HCT116 (cell line): ENCODE measurements at regions not wholly inside any gene's neighbourhood (a gene's known extent, or its start where the extent isn't known, plus 50 kb on each side); places are given as distances from the start of the nearest gene placed in this dataset.

Experiments
- ATAC-seq: fragments of 200-7000 bp; cut with Tn5 transposase; 2 replicates; pipeline ENCODE4 v1.9.1; 2020; ENCODE audit warnings: mild to moderate bottlenecking, moderate library complexity
- BruUV-seq: library from RNA; stranded (reverse); fragments of 400-500 nt; replicated peaks from 2 replicates; lab custom pipeline; 2021; lab: Mats Ljungman, UMichigan
- CTCF ChIA-PET: fragments of 300-600 bp; sonication (Branson Sonifier 250); formaldehyde crosslinking; loops from one replicate; lab custom pipeline; 2021; ENCODE audit warnings: antibody characterized with exemption; lab: Charles Lee
- POLR2A ChIA-PET: fragments of 300-600, 350-600 bp; sonication (Branson Sonifier 250); formaldehyde crosslinking; loops from one replicate; lab custom pipeline; 2021; ENCODE audit warnings: antibody characterized with exemption; lab: Charles Lee
- RAD21 ChIA-PET, 2 experiments: fragments of 300-600 bp; sonication (Branson Sonifier 250); formaldehyde crosslinking; loops; one replicate each; lab custom pipeline; 2023; ENCODE audit warnings: low total read pairs in 2 of 2; ENCODE audit not compliant: uncharacterized antibody in 2 of 2, unreplicated experiment in 2 of 2, low non-redundant PET in 1 of 2; lab: Charles Lee
- DNase-seq: peaks from one replicate; pipeline ENCODE4 v3.0.0-alpha.2; 2010; ENCODE audit warnings: low read depth, low spot score
- H2AFZ ChIP-seq: fragments of 200-600 bp; shearing (Covaris generic), sonication (generic); 2 replicates; pipeline ENCODE4 v1.6.1; 2017; ENCODE audit warnings: low read depth, mixed run types, mixed read lengths, antibody characterized with exemption, low read length; ENCODE audit not compliant: poor library complexity, severe bottlenecking
- H3K27ac ChIP-seq: 2 replicates; pipeline ENCODE4 v1.5.1; 2012; ENCODE audit warnings: low read depth, low read length
- H3K27me3 ChIP-seq: fragments of 200-600 bp; sonication (generic); 2 replicates; pipeline ENCODE4 v1.6.1; 2016; ENCODE audit warnings: mixed run types, low read length, mixed read lengths; ENCODE audit not compliant: insufficient read depth
- H3K36me3 ChIP-seq, 2 experiments: fragments of 200-500 bp in 1 of 2; fragments of 200-600 bp in 1 of 2; sonication (Bioruptor generic) in 1 of 2; sonication (generic) in 1 of 2; 2 replicates each; pipeline versions ENCODE4 v1.5.1 to v1.6.1; 2014 to 2016; ENCODE audit warnings: low read length in 2 of 2, inconsistent platforms in 1 of 2, mixed read lengths in 1 of 2, mixed run types in 1 of 2; ENCODE audit not compliant: insufficient read depth in 2 of 2, control insufficient read depth in 1 of 2
- H3K4me1 ChIP-seq, 2 experiments: fragments of 200-600 bp in 1 of 2; sonication (generic) in 1 of 2; 2 replicates each; pipeline versions ENCODE4 v1.5.1 to v1.6.1; 2012 to 2017; ENCODE audit warnings: low read length in 2 of 2, inconsistent platforms in 1 of 2, mild to moderate bottlenecking in 1 of 2, mixed read lengths in 1 of 2, mixed run types in 1 of 2, moderate library complexity in 1 of 2; ENCODE audit not compliant: insufficient read depth in 2 of 2, control insufficient read depth in 1 of 2
- H3K4me2 ChIP-seq: fragments of 200-600 bp; sonication (generic); 2 replicates; pipeline ENCODE4 v1.6.1; 2017; ENCODE audit warnings: mixed run types, low read length, mixed read lengths
- H3K4me3 ChIP-seq, 2 experiments: fragments of 200-600 bp in 1 of 2; sonication (generic) in 1 of 2; replicated peaks in 1 of 2; 2 replicates each; pipeline ENCODE4 v1.5.1; 2011 to 2016; ENCODE audit warnings: low read length in 2 of 2, control low read depth in 1 of 2, low read depth in 1 of 2, mild to moderate bottlenecking in 1 of 2, mixed read lengths in 1 of 2, mixed run types in 1 of 2
- H3K79me2 ChIP-seq: fragments of 200-600 bp; sonication (generic); 2 replicates; pipeline ENCODE4 v1.6.1; 2017; ENCODE audit warnings: mild to moderate bottlenecking, mixed run types, low read length, moderate library complexity, mixed read lengths; ENCODE audit not compliant: insufficient read depth
- H3K9ac ChIP-seq: fragments of 200-600 bp; sonication (generic); 2 replicates; pipeline ENCODE4 v1.6.1; 2016; ENCODE audit warnings: low read length, mixed read lengths
- H3K9me2 ChIP-seq: fragments of 200-600 bp; sonication (generic), shearing (Covaris generic); 2 replicates; pipeline ENCODE4 v1.6.1; 2017; ENCODE audit warnings: mixed run types, mild to moderate bottlenecking, moderate library complexity; ENCODE audit not compliant: insufficient read depth
- H3K9me3 ChIP-seq, 2 experiments: fragments of 200-500 bp in 1 of 2; fragments of 200-600 bp in 1 of 2; sonication (Bioruptor generic) in 1 of 2; sonication (generic) in 1 of 2; 2 replicates each; pipeline ENCODE4 v1.6.1; 2014 to 2017; ENCODE audit warnings: low read length in 2 of 2, mixed read lengths in 2 of 2, inconsistent platforms in 1 of 2, low read depth in 1 of 2, mild to moderate bottlenecking in 1 of 2, mixed run types in 1 of 2, moderate library complexity in 1 of 2; ENCODE audit not compliant: control insufficient read depth in 1 of 2, insufficient read depth in 1 of 2
- H4K20me1 ChIP-seq: fragments of 200-600 bp; sonication (generic), shearing (Covaris generic); 2 replicates; pipeline ENCODE4 v1.6.1; 2017; ENCODE audit warnings: mixed run types, mild to moderate bottlenecking, moderate library complexity; ENCODE audit not compliant: insufficient read depth
- CEBPB ChIP-seq: IDR thresholded peaks from 2 replicates; pipeline ENCODE4 v1.6.1; 2012; ENCODE audit warnings: low read depth
- CTCF ChIP-seq, 3 experiments: fragments of 200-600 bp in 1 of 3; sonication (generic) in 1 of 3; IDR thresholded peaks in 2 of 3; conservative IDR thresholded peaks in 1 of 3; 2 replicates each; pipeline ENCODE4 v1.5.1; 2012 to 2017; ENCODE audit warnings: low read depth in 2 of 3, low read length in 2 of 3, antibody characterized with exemption in 1 of 3, borderline replicate concordance in 1 of 3, control low read depth in 1 of 3, mild to moderate bottlenecking in 1 of 3, mixed read lengths in 1 of 3, mixed run types in 1 of 3, moderate library complexity in 1 of 3; ENCODE audit not compliant: insufficient read depth in 1 of 3
- EGR1 ChIP-seq: IDR thresholded peaks from 2 replicates; pipeline ENCODE4 v1.6.1; 2012; ENCODE audit warnings: low read depth
- EZH2 ChIP-seq: fragments of 200-600 bp; sonication (generic); IDR thresholded peaks from 2 replicates; pipeline ENCODE4 v1.6.1; 2017; ENCODE audit warnings: antibody characterized with exemption, mixed run types
- EZH2phosphoT487 ChIP-seq: fragments of 200-600 bp; IDR thresholded peaks from 2 replicates; pipeline ENCODE4 v1.6.1; 2018; ENCODE audit warnings: antibody characterized with exemption, borderline replicate concordance
- FOSL1 ChIP-seq: IDR thresholded peaks from 2 replicates; pipeline ENCODE4 v1.6.1; 2012; ENCODE audit warnings: low read depth
- JUND ChIP-seq: IDR thresholded peaks from 2 replicates; pipeline ENCODE4 v1.6.1; 2012
- REST ChIP-seq: IDR thresholded peaks from 2 replicates; pipeline ENCODE4 v1.6.1; 2012; ENCODE audit warnings: low read depth
- SRF ChIP-seq: IDR thresholded peaks from 2 replicates; pipeline ENCODE4 v1.6.1; 2012; ENCODE audit warnings: low read depth
- YY1 ChIP-seq: IDR thresholded peaks from 2 replicates; pipeline ENCODE4 v1.6.1; 2011; ENCODE audit warnings: low read length, low read depth, moderate library complexity, mild to moderate bottlenecking; ENCODE audit not compliant: insufficient replicate concordance; ENCODE audit errors: extremely low read depth
- ZNF274 ChIP-seq: fragments of 200-500 bp; sonication (Bioruptor generic); IDR thresholded peaks from 2 replicates; pipeline ENCODE4 v1.6.1; 2014; ENCODE audit warnings: mild to moderate bottlenecking, low read depth, low read length, inconsistent platforms
- intact Hi-C: fragments of 100-400 bp; cut with micrococcal nuclease; formaldehyde crosslinking; loops from 2 replicates; pipeline ENCODE4 v1.10.0; 2022

GRCh38 chr7:98483276-98483963, 82.5 kb upstream of the BAIAP2L1 start:
- CTCF ChIA-PET, result no interaction called here
- DNase-seq (no peak), ATAC-seq (no peak)
- H3K4me1 ChIP-seq, result no peaks in the 10 kb centered on the region
- H3K36me3 ChIP-seq, result no peaks in the 10 kb centered on the region
- H2AFZ ChIP-seq, result no peak overlapping the region
- H3K4me2 ChIP-seq, result no peak overlapping the region
- H3K9ac ChIP-seq, result no peak overlapping the region
- no peaks in the 10 kb centered on the region for H3K79me2 ChIP-seq
- no peak overlapping the region for H3K4me3 ChIP-seq
- POLR2A ChIA-PET, result no interaction called here
- intact Hi-C loops, result no loop called here
- RAD21 ChIA-PET, result no interaction called here
- no peak overlapping the region for H3K27ac ChIP-seq
- no peaks in the 10 kb centered on the region for H4K20me1 ChIP-seq
- peaks cover 0 to 6% of the 10 kb centered on the region in 2 experiments; a peak in 1 of 4 replicates for H3K9me3 ChIP-seq
- TF ChIP-seq SRF (no peak), CTCF (IDR thresholded peaks at IDR 0.05 in 2 of 3, conservative IDR thresholded peaks at IDR 0.05 in 1 of 3; ENCODE audit: borderline replicate concordance in 1 of 3, insufficient read depth in 1 of 3, low read depth in 2 of 3, low read length in 2 of 3) (no peak), FOSL1 (no peak), JUND (no peak), EZH2 (no peak), EGR1 (no peak), ZNF274 (no peak), REST (no peak), YY1 (no peak), EZH2phosphoT487 (no peak), CEBPB (no peak)
- no peaks in the 10 kb centered on the region for H3K27me3 ChIP-seq
- H3K9me2 ChIP-seq, result no peaks in the 10 kb centered on the region
- BruUV-seq, result no TSS peak
